GM18519 (cell line): ENCODE measurements at regions not wholly inside any gene's neighbourhood (a gene's known extent, or its start where the extent isn't known, plus 50 kb on each side); places are given as distances from the start of the nearest gene placed in this dataset.
"Not testable (repeated sequence)": the region's sequence is repeated elsewhere in the genome, so short reads cannot be mapped to it uniquely, and the experiment has no call there.

Experiments used
- ATAC-seq: cut with Tn5 transposase; IDR thresholded peaks from one replicate; pipeline ENCODE4 v1.9.1; 2021; ENCODE audit warnings: mild to moderate bottlenecking, moderate library complexity; ENCODE audit not compliant: unreplicated experiment, low FRiP score

DNA sequence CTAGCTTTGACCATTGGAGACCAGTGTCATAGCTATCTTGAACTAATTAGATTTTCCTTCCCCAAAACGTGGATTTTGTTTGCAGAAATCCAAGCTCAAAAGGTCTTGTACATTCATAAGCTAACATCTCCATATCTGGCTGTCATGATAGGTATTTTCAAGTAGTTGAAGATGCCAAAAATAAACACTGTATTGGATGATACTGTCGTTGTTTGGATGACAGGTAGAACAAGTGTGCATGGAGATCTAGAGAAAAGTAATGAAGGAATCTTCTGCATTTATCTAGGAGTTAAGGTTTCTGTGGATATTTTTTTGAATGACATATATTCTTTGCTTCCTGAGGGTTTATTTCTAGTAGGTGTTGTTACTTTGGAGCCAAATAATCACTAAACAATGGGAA lies 1696.1 kb downstream of the SI start:
- no peak for ATAC-seq

DNA sequence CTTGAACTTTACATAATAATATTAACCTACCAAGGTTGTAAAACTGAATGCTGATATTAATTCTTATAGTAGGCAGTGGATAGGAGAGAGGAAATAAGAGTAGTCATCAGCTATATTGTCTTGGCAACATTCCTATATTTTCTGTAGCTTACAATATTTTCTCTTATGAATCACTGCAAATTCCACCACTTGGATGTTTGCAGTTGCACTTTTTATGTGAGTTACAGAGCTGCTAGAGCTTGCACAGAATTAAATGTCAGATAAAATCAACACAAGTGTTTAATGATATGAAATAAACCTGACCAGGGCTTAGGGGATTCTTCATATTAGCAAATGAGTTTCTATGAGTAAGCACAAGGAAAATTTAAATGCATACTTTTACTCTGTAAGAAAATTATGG lies 1710.1 kb downstream of the SI start:
- no peak for ATAC-seq

DNA sequence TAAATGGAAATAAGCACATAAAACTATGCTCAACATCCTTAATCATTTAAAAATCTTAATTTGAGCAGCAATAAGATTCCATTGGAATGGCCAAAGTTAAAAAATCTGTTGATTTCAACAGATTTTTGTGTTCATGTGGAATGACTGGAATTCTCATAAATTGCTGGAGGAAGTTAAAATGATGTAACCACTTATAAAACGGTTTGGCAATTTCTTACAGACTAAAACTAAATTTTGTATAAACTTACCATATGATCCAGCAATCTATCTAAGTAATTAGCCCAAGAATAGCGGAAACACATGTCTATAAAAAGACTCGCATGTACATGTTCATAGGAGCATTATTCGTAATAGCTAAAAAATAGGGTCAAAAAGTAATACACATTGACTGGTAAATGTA lies 1713.6 kb downstream of the SI start:
- no peak for ATAC-seq

DNA sequence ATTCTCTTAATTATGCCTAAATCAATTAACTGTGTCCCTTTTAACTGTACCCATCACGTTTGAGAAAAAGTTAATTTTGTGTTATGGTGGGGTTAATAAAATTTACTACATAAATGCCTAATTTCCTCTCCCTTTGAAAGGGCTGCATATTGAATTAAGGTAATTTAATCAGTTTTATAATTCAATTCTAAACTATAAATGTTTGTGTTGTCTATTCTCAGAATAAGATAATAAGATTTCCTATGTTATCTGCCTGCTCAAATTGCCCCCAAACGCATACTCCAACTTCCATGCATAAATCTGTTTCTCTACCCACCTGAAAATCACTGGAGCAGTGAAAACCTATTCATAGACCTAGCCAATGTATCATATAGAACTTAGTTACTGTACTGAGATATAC lies 1716.1 kb downstream of the SI start:
- no peak for ATAC-seq

DNA sequence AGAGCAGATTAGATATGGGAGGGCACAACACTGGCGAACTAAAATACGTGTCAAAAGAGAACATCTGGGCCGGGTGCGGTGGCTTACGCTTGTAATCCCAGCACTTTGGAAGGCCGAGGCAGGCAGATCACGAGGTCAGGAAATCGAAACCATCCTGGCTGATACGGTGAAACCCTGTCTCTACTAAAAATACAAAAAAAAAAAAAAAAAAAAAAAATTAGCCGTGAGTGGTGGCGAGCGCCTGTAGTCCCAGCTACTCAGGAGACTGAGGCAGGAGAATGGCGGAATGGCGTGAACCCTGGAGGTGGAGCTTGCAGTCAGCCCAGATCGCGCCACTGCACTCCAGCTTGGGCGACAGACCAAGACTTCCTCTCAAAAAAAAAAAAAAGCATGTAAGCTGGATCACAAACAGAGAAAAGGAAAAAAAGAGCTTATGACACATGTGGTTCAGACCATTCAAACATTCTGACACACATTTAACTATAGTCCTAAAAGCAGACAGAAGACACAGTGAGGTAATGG lies 1716.9 kb downstream of the SI start:
- ATAC-seq: not testable (repeated sequence)

DNA sequence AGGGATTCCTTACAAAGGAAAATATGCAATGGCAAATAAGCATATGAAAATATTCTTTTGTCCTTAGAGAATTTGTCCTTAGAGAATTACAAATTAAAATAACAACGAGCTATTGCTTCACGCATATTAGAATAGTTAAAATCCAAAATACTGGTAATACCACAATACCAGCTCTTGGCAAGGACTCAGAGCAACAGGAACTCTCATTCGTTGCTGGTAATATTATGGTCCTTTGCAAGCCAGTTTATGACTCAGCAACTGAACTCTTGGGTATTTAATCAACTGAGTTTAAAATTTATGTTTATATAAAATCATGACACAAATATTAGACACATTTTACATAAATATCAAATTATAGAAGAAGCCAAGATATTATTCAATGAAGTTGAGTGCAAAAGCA lies 1730.4 kb downstream of the SI start:
- ATAC-seq: no peak

DNA sequence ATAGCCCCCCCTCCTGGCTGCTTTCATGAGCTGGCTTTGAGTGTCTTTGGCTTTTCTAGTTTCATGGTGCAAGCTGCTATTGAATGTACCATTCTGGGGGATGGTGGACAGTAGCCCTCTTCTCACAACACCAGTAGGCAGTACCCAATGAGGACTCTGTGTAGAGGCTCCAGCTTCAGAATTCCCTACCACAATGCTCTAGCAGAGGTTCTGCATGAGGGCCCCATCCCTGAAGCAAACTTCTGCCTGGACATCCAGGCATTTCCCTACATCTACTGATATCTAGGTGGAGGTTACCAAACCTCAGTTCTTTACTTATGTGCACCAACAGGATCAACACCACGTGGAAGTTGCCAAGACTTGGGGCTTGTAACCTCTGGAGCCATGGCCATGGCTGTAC lies 1742.9 kb downstream of the SI start:
- no peak for ATAC-seq

DNA sequence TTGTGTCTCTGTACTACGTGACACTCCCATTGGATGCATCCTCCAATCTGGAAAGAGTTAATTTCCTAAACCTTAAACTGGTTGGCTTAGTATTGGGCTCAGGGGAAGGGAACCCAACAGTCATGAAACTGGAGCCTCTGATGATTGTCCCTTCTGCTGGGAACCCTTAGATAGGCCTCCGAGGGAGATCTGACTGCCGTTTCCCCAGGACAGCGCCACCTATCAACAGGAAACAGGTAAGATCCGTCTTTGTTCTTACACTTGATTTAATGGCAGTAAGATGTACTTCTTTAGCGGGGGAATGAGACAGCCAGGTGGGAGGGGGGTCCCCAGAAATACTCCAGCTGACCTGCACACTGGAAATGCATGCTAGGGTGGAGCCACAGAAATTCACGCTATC lies 1749.6 kb downstream of the SI start:
- ATAC-seq: no peak

DNA sequence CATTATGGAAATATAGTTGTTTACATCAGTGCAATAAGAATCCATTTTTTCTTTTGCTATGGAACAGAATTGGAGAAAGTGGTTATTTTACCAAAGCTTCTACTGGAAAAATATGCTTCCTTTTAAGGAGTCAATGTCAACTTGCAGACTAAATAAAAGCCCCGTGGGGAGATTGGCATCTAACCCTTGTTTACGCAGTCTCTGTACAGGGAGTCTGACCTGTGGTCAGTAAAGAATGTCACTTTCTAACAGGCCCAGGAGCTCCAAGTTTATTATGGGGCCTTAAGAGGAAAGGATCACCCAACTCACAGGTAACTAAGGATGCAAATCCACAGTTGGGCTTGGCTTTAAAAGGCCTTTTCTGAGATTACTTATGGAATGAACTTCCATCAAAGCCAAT lies 1751.2 kb downstream of the SI start:
- no peak for ATAC-seq

DNA sequence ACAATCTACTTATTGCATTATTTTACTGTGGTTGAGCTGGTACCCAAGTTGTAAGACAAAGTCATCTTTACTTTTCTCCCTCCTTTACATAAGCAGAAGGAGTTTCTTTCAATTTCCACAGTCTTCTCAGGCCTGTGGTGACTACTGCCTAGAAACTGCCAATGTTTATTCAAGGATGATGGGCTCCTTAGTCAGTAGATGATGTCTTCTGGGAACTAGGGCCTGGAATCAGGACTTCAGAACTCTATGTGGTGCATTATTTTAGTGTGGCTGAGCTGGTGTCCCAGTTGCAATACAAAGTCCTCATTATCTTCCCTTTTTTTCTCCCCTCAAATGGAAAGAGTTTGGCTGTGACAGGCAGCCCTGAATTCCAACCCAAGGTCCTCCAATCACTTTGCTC lies 1762.5 kb downstream of the SI start:
- no peak for ATAC-seq

DNA sequence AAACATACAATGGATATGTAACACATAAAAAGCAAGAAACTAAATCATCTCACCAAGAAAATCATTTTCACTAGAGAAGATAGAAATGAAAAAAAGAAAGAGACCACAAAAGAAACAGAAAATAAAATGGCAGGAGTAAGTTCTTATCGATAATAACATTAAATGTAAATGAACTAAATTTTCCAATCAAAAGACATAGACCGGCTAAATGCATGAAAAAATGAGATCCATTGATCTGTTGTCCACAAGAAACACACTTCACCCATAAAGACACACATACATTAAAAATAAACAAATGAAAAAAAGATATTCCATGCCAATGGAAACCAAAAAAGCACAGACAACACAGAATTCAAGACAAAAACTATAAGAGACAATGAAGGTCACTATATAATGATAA lies 1771.9 kb downstream of the SI start:
- no peak for ATAC-seq

DNA sequence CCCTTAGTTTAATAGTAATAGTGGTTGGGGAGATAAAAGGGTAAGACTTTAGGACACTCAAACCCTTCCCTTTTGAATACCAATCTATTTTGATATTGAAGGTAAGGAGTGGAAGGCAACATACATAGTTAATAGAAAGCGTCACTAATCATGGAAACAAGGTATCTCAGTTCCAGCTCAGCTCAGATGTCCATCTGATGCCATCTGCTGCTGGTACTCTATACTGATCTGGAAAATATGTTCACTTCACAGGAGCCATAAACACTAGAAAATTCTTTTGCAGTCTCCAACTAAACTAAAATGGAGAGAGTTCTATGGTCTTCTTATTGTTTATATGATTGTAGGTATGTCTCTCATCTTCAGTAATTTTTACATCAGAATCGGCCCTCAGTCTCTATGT lies 1777.1 kb downstream of the OTOL1 start:
- no peak for ATAC-seq

DNA sequence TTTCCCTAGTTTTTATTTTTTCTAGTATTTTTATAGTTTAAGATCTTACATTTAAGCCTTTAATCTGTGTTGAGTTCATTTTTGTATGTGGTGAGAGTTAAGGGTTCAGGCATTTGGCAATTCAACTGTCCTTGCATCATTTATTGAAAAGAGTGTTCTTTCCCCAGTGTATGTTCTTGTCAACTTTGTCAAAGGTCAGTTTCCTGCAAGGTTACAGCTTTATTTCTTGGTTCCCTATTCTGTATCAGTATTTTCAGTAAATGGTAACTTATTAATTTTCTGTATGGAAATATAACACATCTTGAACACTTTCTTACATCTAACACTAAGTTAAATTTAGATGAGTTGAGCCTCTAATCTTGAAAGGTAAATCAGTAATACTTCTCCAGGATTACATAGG lies 1770.1 kb downstream of the OTOL1 start:
- ATAC-seq: no peak

DNA sequence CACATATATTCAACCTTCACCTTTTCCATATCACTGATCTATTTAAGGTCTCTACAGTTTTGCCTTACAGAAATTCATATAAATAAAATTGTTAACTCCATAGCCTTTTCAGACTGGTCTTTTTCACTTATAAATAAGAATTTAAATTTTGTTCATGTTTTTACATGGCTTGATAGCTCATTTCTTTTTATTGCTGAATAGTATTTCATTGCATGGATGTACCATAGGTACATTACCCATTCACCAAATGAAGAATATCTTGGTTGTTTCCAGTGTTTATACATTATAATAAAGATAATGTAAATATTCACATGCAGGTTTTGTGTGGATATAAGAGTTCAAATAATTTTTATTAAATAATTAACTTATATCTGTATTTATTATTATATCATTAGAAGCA lies 1765.0 kb downstream of the OTOL1 start:
- ATAC-seq: no peak

DNA sequence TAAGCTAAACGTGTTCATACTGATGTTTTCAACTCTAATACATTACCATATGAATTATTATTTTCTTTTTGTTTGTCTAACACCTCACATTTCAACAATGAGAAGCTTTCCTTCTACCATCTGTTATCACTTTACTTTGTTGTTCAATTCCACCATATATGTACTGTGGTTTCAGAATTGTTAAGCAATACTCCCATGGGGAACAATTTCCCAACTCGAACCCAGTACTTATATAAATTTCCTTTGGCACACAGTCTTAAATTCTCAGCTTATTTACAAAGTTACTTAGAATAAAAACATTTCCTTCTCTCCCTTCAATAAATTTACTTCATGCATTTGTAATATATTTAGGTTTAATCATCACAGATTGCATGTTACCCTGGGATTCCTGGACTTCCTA lies 1764.4 kb downstream of the OTOL1 start:
- no peak for ATAC-seq

DNA sequence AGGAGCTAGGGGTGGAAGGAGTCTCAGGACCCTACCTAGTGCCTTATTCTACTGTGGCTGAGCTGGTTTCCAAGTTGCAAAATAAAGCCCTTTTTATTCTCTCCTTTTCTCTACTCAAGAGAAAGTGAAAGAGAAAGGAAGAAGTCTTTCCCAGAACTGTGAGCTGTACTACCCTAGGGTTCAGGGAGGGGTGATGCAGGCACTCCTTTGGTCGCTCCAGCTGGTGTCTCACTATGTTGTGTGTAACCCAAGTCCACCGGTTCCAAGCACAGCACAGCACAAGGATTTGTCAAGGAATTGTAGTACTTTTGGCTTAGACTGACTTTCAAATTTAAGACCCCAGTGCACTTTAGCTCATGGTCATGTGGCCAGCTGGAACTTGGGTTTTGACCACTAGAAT lies 1721.7 kb downstream of the OTOL1 start:
- no peak for ATAC-seq

DNA sequence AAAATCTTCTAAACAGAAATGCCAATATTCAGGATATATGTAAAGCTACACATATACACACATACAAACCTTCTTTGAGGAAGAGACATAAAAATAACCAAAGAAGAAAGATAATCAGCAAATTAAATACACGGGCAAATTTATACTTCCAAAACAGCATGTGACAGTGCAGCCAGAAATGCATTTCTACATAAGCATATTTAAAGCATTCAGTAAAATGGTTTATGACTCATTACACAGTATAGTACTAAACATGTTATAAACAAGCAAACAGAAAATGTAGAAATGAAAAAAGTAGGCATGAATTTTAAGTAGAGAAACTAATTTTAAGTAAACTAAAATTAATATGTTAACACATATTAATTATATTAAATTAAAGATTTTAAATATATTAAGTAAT lies 1717.2 kb downstream of the OTOL1 start:
- ATAC-seq: no peak

DNA sequence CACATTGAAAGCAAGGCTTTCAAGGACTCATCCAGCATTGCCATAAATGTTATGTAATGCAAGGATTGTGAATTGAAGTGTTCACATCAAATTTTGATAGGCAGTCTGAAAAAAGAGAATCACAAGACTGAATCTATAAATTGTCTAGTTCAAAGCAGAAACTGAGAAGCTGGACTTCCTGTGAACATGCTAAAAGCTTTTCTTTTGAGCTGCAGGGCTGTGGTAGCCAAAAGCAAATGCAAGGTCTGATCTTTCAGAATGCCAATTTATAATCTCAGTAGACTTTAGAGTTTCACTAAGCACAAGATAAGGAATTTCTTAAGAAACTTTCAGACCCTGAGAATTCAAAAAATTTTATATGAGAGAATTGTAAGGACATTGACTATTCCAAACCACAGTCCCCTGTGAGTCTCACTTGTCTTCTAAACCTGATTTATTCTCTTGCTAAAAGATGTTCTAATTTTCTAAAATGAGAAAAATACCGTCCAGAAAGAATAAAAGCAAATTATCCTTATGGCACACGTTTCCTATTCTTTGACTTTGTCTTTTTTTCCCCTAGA lies 1700.3 kb downstream of the OTOL1 start:
- ATAC-seq: no peak

DNA sequence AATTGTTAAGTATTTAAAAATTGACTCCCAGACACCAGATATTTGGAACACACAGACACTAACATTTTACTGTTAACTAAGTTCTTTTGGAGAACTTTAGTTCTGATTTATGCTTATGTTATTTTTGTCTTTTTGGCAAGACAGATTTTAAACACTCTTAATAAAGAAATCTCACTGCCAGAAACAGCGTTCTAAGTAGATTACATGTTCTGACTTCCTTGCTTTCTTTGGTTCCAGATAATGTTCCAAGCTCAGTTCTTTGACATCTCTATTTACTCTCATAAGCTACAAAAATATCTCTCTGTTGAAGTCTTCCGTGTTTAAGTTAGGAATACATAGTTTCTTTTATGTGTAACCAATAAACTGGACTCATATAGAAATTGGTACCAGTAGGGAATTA lies 1699.6 kb downstream of the OTOL1 start:
- ATAC-seq: no peak

DNA sequence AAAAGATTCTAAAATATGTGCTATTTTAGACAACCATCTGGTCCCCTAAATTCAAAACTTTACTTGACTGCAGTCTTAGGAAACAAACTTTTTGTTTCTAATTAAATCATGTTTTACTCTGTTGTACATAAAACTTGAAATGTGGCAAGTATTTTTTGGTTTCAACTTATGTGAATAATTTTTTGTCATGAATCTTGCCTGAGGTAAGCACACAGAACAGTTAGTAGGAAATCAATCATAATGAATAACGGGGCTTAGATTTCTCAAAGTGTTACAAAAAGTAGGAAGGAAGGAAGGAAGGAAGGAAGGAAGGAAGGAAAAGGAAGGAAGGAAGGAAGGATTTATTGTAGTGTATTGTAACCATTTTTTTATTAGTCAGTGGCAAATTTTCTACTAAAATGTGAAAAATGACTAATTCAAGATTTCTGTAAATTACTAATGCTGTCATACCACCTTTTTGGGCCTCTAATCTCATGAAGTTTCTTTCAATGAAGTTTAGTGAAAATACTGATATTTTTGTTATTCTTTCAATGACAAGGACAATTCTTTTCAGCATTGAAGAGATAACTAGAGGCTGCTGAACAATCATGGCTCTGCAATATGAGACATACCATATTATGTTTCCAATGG lies 1689.2 kb downstream of the OTOL1 start:
- ATAC-seq: no peak

DNA sequence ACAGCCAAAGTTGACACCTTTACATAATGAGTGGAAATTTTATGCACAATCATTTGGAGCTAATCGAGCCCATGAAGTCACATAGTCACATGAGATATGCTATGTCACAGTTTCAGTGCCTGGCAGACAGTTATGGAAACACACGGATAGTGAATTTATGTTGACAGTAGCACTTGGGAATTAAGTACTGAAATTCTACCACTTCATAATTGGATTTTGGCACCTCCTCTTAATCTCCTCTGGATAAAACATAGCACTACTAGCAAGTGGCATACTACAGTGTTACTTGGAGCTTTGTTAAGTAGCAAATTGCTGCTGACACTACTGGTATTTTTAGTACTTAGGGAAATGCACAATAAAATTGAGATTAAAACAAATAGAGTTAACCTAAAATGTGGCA lies 1679.4 kb downstream of the OTOL1 start:
- no peak for ATAC-seq

DNA sequence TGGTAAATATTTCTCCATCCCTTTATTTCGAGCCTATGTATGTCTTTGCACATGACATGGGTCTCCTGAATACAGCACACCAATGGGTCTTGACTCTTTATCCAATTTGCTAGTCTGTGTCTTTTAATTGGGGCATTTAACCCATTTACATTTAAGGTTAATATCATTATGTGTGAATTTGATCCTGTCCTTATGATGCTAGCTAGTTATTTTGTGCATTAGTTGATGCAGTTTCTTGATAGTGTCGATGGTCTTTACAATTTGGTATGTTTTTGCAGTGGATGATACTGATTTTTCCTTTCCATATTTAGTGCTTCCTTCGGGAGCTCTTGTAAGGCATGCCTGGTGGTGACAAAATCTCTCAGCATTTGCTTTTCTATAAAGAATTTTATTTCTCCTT lies 1675.9 kb downstream of the OTOL1 start:
- not testable (repeated sequence) for ATAC-seq

DNA sequence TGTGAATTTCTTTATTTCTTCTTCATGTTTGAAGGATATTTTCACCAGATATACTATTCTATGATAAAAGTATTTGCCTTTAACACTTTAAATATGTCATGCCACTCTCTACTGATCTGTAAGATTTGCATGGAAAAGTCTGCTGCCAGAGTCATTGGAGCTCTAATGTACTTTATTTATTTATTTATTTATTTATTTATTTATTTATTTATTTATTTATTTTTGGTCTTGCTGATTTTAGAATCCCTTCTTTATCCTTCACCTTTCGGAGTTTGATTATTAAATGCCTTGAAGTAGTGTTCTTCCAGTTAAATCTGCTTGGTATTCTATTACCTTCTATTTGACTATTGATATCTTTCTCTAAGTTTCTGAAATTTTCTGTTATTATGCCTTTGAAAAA lies 1669.6 kb downstream of the OTOL1 start:
- no peak for ATAC-seq
